A673 (cell line): ENCODE measurements at regions not wholly inside any gene's neighbourhood (a gene's known extent, or its start where the extent isn't known, plus 50 kb on each side); places are given as distances from the start of the nearest gene placed in this dataset.

Experiments used
- BruUV-seq: library from RNA; stranded (reverse); fragments of 400-500 nt; replicated peaks from 2 replicates; lab custom pipeline; 2021; lab: Mats Ljungman, UMichigan
- CTCF ChIA-PET: fragments of 300-600 bp; sonication (Branson Sonifier 250); formaldehyde crosslinking; loops from one replicate; lab custom pipeline; 2022; ENCODE audit warnings: antibody characterized with exemption; lab: Charles Lee
- POLR2A ChIA-PET: fragments of 300-600 bp; sonication (Branson Sonifier 250); formaldehyde crosslinking; loops from one replicate; lab custom pipeline; 2022; ENCODE audit warnings: antibody characterized with exemption; ENCODE audit not compliant: low non-redundant PET; lab: Charles Lee
- DNase-seq: peaks from one replicate; pipeline ENCODE4 v3.0.0-alpha.2; 2015; ENCODE audit warnings: low spot score
- H3K27ac ChIP-seq: fragments of 200-600 bp; sonication (generic); 2 replicates; pipeline ENCODE4 v1.5.1; 2016; ENCODE audit warnings: mixed run types, low read depth, mild to moderate bottlenecking, mixed read lengths, antibody characterized with exemption, low read length; ENCODE audit not compliant: poor library complexity, severe bottlenecking
- H3K27me3 ChIP-seq: fragments of 200-600 bp; sonication (generic); replicated peaks from 2 replicates; pipeline ENCODE4 v1.6.1; 2017; ENCODE audit warnings: mixed run types, low read depth, mild to moderate bottlenecking, mixed read lengths, antibody characterized with exemption, low read length; ENCODE audit not compliant: insufficient read depth, poor library complexity
- H3K36me3 ChIP-seq: fragments of 200-600 bp; sonication (generic); 2 replicates; pipeline ENCODE4 v1.6.1; 2016; ENCODE audit warnings: mixed run types, mild to moderate bottlenecking, mixed read lengths, antibody characterized with exemption, low read length; ENCODE audit not compliant: insufficient read depth, poor library complexity, severe bottlenecking
- H3K4me1 ChIP-seq: fragments of 200-600 bp; sonication (generic); 2 replicates; pipeline ENCODE4 v1.6.1; 2017; ENCODE audit warnings: mixed run types, mild to moderate bottlenecking, mixed read lengths, antibody characterized with exemption, low read length; ENCODE audit not compliant: insufficient read depth, poor library complexity, severe bottlenecking
- H3K4me3 ChIP-seq: fragments of 200-600 bp; sonication (generic); 2 replicates; pipeline ENCODE4 v1.5.1; 2016; ENCODE audit warnings: low read depth, mixed run types, mild to moderate bottlenecking, mixed read lengths, low read length; ENCODE audit not compliant: poor library complexity, severe bottlenecking
- H3K9me3 ChIP-seq: fragments of 200-600 bp; sonication (generic); 2 replicates; pipeline ENCODE4 v1.6.1; 2016; ENCODE audit warnings: mixed run types, low read depth, mild to moderate bottlenecking, mixed read lengths, antibody characterized with exemption, low read length; ENCODE audit not compliant: poor library complexity, severe bottlenecking
- CTCF ChIP-seq: fragments of 300-800, 200-600 bp; sonication (generic); conservative IDR thresholded peaks from 2 replicates; pipeline ENCODE4 v1.5.1; 2017; ENCODE audit warnings: low read depth, mild to moderate bottlenecking, antibody characterized with exemption, low read length, moderate library complexity, mixed read lengths
- EZH2 ChIP-seq: fragments of 200-600 bp; sonication (generic); IDR thresholded peaks from 2 replicates; pipeline ENCODE4 v1.6.1; 2017; ENCODE audit warnings: borderline replicate concordance, low read depth, mild to moderate bottlenecking, mixed read lengths, antibody characterized with exemption, low read length; ENCODE audit not compliant: poor library complexity, severe bottlenecking
- intact Hi-C: fragments of 100-400 bp; cut with micrococcal nuclease; formaldehyde crosslinking; loops from one replicate; pipeline ENCODE4 v1.10.0; 2022; ENCODE audit not compliant: unreplicated experiment

GRCh38 chr1:218585511-218586184 lies 240.5 kb downstream of the TGFB2 start:
- Histone ChIP-seq H3K27me3 (peaks cover 7% of the 10 kb centered on the region), H3K4me1 (no peaks in the 10 kb centered on the region), H3K9me3 (peaks cover 6% of the 10 kb centered on the region), H3K36me3 (no peaks in the 10 kb centered on the region), H3K27ac (no peak overlapping the region), H3K4me3 (no peak overlapping the region)
- TF ChIP-seq EZH2 (no peak), CTCF (no peak)
- DNase-seq: no peak
- ChIA-PET POLR2A (no interaction called here), CTCF (no interaction called here)
- no TSS peak for BruUV-seq
- intact Hi-C loops: no loop called here

GRCh38 chr1:218587900-218588299 lies 242.8 kb downstream of the TGFB2 start:
- intact Hi-C loops: no loop called here
- TF ChIP-seq CTCF (no peak), EZH2 (no peak)
- H3K36me3 ChIP-seq: no peaks in the 10 kb centered on the region
- CTCF ChIA-PET: no interaction called here
- H3K4me1 ChIP-seq: no peaks in the 10 kb centered on the region
- POLR2A ChIA-PET: no interaction called here
- no TSS peak for BruUV-seq
- H3K27ac ChIP-seq: no peak overlapping the region
- H3K4me3 ChIP-seq: no peak overlapping the region
- DNase-seq: no peak
- peaks cover 1% of the 10 kb centered on the region for H3K9me3 ChIP-seq
- H3K27me3 ChIP-seq: peaks cover 2% of the 10 kb centered on the region

- Histone ChIP-seq H3K27ac (no peak overlapping the region), H3K4me1 (no peaks in the 10 kb centered on the region), H3K36me3 (no peaks in the 10 kb centered on the region), H3K4me3 (no peak overlapping the region), H3K9me3 (no peaks in the 10 kb centered on the region), H3K27me3 (no peaks in the 10 kb centered on the region)
- BruUV-seq: no TSS peak
- intact Hi-C loops: no loop called here
- no peak for TF ChIP-seq EZH2
- TF ChIP-seq CTCF: no peak
- POLR2A ChIA-PET: no interaction called here
- CTCF ChIA-PET: no interaction called here
- no peak for DNase-seq
These were observed 243.5 kb downstream of the TGFB2 start for GRCh38 chr1:218588540-218589172.
